ENCODE measurements at regions not wholly inside any gene's neighbourhood (a gene's known extent, or its start where the extent isn't known, plus 50 kb on each side); places are given as distances from the start of the nearest gene placed in this dataset.

DNA sequence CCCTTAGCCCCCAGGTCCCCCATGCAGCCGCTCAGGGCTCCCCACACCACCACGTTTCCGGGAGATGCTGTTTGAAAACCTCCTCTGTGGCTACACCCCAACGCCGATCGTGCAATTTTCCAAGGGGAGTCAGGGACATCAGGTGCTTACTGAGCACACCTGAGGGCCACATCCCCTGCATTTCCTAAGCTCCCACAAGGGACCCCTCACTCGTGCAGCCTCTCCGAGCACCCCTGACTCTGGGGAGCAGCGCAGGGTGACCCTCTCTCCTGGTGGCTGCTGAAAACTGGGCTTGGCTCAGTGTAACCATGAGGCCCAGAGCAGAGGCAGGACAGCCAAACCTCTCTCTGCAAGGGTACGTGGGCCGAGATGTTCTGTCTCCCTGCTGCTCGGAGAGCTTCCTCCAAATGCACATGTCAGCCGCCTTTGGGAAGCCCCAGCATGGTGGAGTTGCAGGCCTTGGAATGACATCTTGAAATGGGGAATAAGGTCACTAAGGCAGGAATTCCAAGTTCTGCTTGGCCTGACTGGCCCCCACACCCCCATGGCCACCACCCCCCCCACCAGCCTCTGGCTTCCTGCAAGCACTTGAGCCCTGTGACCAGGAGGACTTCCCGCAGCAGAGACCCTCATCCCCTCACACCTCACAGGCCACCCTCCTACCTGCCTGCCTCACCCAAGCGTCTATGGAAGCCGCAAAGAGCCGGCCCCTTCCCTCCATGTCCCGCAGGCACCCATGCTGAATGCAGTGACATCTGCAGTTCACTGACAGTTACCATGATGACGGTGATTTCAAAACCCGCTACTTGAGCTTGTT is 257.4 kb downstream of the BRD1 start:
- WGBS, 5 donors = 82 to 93% (median 85%) methylated on average over 9 to 20 of the region's 20 CpGs
- Histone ChIP-seq H3K4me3 (no peak overlapping the region), H3K27ac (peak overlapping the region in 4 of 8 donors; percentile 44 to 71 (median 60)), H3K9me3 (no peaks in the 10 kb centered on the region), H3K4me1 (peaks cover 0 to 46% (median 18%) of the 10 kb centered on the region in 6 donors), H3K36me3 (peaks cover 0 to 25% (median 0%) of the 10 kb centered on the region in 6 donors), H3K27me3 (replicated peaks in 1 of 7) (no peaks in the 10 kb centered on the region)
- peak; percentile 56 for DNase-seq
- intact Hi-C loops (cut with DNase I; ENCODE audit: low total_unique reads) = no loop called here
- TF ChIP-seq POLR2A (IDR thresholded peaks at IDR 0.05) = no peak
- TF ChIP-seq POLR2AphosphoS5 (IDR thresholded peaks at IDR 0.05) = no peak
- TF ChIP-seq, protein P1, sequence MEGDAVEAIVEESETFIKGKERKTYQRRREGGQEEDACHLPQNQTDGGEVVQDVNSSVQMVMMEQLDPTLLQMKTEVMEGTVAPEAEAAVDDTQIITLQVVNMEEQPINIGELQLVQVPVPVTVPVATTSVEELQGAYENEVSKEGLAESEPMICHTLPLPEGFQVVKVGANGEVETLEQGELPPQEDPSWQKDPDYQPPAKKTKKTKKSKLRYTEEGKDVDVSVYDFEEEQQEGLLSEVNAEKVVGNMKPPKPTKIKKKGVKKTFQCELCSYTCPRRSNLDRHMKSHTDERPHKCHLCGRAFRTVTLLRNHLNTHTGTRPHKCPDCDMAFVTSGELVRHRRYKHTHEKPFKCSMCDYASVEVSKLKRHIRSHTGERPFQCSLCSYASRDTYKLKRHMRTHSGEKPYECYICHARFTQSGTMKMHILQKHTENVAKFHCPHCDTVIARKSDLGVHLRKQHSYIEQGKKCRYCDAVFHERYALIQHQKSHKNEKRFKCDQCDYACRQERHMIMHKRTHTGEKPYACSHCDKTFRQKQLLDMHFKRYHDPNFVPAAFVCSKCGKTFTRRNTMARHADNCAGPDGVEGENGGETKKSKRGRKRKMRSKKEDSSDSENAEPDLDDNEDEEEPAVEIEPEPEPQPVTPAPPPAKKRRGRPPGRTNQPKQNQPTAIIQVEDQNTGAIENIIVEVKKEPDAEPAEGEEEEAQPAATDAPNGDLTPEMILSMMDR (IDR thresholded peaks at IDR 0.05 in 8 of 11, conservative IDR thresholded peaks at IDR 0.05 in 3 of 11) = no peak

DNA sequence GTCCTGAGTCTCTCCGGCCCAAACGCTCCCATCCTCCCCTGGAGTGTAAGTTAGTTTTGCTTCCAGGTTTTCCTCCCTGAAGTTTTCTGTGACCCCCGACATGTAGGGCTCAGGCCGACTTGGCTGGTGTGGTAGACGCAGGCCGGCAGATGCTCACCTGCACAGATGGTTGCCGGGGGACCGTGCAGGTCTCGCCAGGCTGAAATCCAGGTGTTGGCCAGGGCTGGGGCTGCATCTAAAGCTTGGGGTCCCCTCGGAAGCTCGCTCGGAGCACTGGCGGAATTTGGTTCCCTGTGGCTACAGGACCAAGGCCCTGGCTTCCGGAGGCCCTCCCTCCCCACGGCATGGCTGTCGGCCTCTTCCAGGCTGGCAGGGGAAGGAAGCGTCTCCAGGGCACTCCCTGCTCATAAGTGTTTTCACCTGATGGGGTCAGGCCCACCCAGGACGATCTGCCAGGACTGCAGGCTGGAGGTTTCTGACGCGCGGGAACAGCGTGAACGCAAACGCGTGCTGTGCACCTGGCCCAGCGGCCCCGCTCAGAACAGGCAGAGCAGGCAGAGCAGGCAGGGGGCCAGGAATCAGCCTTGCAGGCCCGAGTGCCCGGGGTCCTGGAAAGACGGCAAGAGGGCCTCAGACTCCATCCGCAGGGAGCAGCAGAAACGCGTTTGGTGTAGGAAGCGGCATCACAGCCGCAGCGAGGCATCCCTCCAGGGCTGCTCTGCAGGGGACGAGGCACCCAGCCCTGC is 258.2 kb downstream of the BRD1 start:
- peak; percentile 78 for DNase-seq
- intact Hi-C loops (cut with DNase I; ENCODE audit: low total_unique reads) = loop anchor here (5.0 kb wide), 1 partner anchor 197 kb away; no protein-coding TSS in a partner anchor
- H3K4me1 ChIP-seq = peaks cover 0 to 38% (median 15%) of the 10 kb centered on the region in 6 donors

DNA sequence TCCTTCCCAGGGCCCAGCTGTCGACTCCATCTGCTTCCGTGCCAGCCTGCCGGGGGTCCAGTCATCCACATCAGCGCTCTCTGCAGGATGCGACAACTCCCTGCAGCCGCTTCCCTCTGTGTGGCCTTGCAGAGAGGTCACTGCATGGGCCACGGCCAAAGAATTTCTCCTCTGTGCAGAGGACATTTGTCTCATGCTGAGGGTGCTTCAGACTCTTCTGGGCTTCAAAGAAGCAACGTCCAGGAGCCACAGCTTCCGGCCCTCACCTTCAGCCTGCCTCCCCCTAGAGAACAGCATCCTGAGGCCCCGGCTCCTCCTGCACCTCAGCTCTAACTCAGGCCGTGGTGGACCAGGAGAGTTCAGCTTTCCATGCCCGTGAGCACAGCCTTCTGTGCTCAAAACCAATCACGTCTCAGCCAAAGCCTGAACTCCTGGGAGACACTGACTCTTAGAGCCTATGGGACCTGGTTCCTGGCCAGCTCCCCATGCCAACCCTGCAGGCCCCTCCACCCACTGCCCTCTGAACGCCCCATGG is 258.9 kb downstream of the BRD1 start:
- Histone ChIP-seq H3K4me1 (peaks cover 0 to 31% (median 12%) of the 10 kb centered on the region in 6 donors), H3K27ac (peak overlapping the region in 7 of 8 donors; percentile 3 to 77 (median 64)), H3K36me3 (peaks cover 0 to 20% (median 0%) of the 10 kb centered on the region in 6 donors), H3K4me3 (no peak overlapping the region), H3K27me3 (replicated peaks in 1 of 7) (no peaks in the 10 kb centered on the region), H3K9me3 (no peaks in the 10 kb centered on the region)
- WGBS, 5 donors = 59 to 70% (median 68%) methylated on average over 13 to 14 of the region's 14 CpGs
- peak; percentile 84 for DNase-seq
- TF ChIP-seq, protein P1 (IDR thresholded peaks at IDR 0.05 in 8 of 11, conservative IDR thresholded peaks at IDR 0.05 in 3 of 11) = peak in 4 of 11 experiments; percentile 15 to 18 (median 16)
- peak; percentile 75 to 82 (median 76) for TF ChIP-seq POLR2AphosphoS5 (IDR thresholded peaks at IDR 0.05)
- TF ChIP-seq POLR2A (IDR thresholded peaks at IDR 0.05) = no peak
- intact Hi-C loops (cut with DNase I; ENCODE audit: low total_unique reads) = loop anchor here (5.0 kb wide), 1 partner anchor 197 kb away; no protein-coding TSS in a partner anchor

More for the DNA sequence above, 258.2 kb downstream of the BRD1 start:
- TF ChIP-seq POLR2AphosphoS5 (IDR thresholded peaks at IDR 0.05) (peak; percentile 55 to 75 (median 74)), POLR2A (IDR thresholded peaks at IDR 0.05) (no peak)
- WGBS, 5 donors = 66 to 89% (median 75%) methylated on average over 23 to 37 of the region's 37 CpGs
- H3K9me3 ChIP-seq = no peaks in the 10 kb centered on the region
- H3K4me3 ChIP-seq = no peak overlapping the region
- peaks cover 0 to 20% (median 0%) of the 10 kb centered on the region in 6 donors for H3K36me3 ChIP-seq
- H3K27me3 ChIP-seq (replicated peaks in 1 of 7) = no peaks in the 10 kb centered on the region
- peak overlapping the region in 6 of 8 donors; percentile 42 to 77 (median 64) for H3K27ac ChIP-seq

All from spleen (tissue), 11 donors.